HCT116 (cell line): ENCODE measurements at regions not wholly inside any gene's neighbourhood (a gene's known extent, or its start where the extent isn't known, plus 50 kb on each side); places are given as distances from the start of the nearest gene placed in this dataset.

Experiments used
- ATF3 ChIP-seq: IDR thresholded peaks from 2 replicates; pipeline ENCODE4 v1.6.1; 2012
- CEBPB ChIP-seq: IDR thresholded peaks from 2 replicates; pipeline ENCODE4 v1.6.1; 2012; ENCODE audit warnings: low read depth
- CTCF ChIP-seq, 3 experiments: fragments of 200-600 bp in 1 of 3; sonication (generic) in 1 of 3; IDR thresholded peaks in 2 of 3; conservative IDR thresholded peaks in 1 of 3; 2 replicates each; pipeline ENCODE4 v1.5.1; 2012 to 2017; ENCODE audit warnings: low read depth in 2 of 3, low read length in 2 of 3, antibody characterized with exemption in 1 of 3, borderline replicate concordance in 1 of 3, control low read depth in 1 of 3, mild to moderate bottlenecking in 1 of 3, mixed read lengths in 1 of 3, mixed run types in 1 of 3, moderate library complexity in 1 of 3; ENCODE audit not compliant: insufficient read depth in 1 of 3
- EGR1 ChIP-seq: IDR thresholded peaks from 2 replicates; pipeline ENCODE4 v1.6.1; 2012; ENCODE audit warnings: low read depth
- EZH2 ChIP-seq: fragments of 200-600 bp; sonication (generic); IDR thresholded peaks from 2 replicates; pipeline ENCODE4 v1.6.1; 2017; ENCODE audit warnings: antibody characterized with exemption, mixed run types
- EZH2phosphoT487 ChIP-seq: fragments of 200-600 bp; IDR thresholded peaks from 2 replicates; pipeline ENCODE4 v1.6.1; 2018; ENCODE audit warnings: antibody characterized with exemption, borderline replicate concordance
- FOSL1 ChIP-seq: IDR thresholded peaks from 2 replicates; pipeline ENCODE4 v1.6.1; 2012; ENCODE audit warnings: low read depth
- MAX ChIP-seq: IDR thresholded peaks from 2 replicates; pipeline ENCODE4 v1.6.1; 2012
- POLR2A ChIP-seq: IDR thresholded peaks from 2 replicates; pipeline ENCODE4 v1.7.0; 2011; ENCODE audit warnings: borderline replicate concordance; ENCODE audit not compliant: insufficient read depth, insufficient read length; ENCODE audit errors: extremely low read depth
- POLR2AphosphoS5 ChIP-seq: IDR thresholded peaks from 2 replicates; pipeline ENCODE4 v1.6.1; 2011; ENCODE audit warnings: mild to moderate bottlenecking, low read depth, low read length, moderate library complexity
- RAD21 ChIP-seq: IDR thresholded peaks from 2 replicates; pipeline ENCODE4 v1.6.1; 2012; ENCODE audit warnings: low read depth, mild to moderate bottlenecking
- SIN3A ChIP-seq: IDR thresholded peaks from 2 replicates; pipeline ENCODE4 v1.6.1; 2012; ENCODE audit warnings: low read depth
- ZBTB33 ChIP-seq: IDR thresholded peaks from 2 replicates; pipeline ENCODE4 v1.6.1; 2011; ENCODE audit warnings: mild to moderate bottlenecking, low read length, moderate library complexity; ENCODE audit not compliant: insufficient replicate concordance; ENCODE audit errors: extremely low read depth

- TF ChIP-seq CTCF (IDR thresholded peaks at IDR 0.05 in 2 of 3, conservative IDR thresholded peaks at IDR 0.05 in 1 of 3; ENCODE audit: borderline replicate concordance in 1 of 3, insufficient read depth in 1 of 3, low read depth in 2 of 3, low read length in 2 of 3) (no peak), CEBPB (no peak), POLR2A (no peak), ATF3 (no peak), EZH2 (no peak), MAX (no peak), POLR2AphosphoS5 (no peak), SIN3A (no peak), FOSL1 (no peak), RAD21 (no peak), ZBTB33 (no peak), EZH2phosphoT487 (no peak), EGR1 (no peak)
Measured at GRCh38 chr6:68139130-68139529, 496.0 kb upstream of the ADGRB3 start.
